ENCODE measurements at regions not wholly inside any gene's neighbourhood (a gene's known extent, or its start where the extent isn't known, plus 50 kb on each side); places are given as distances from the start of the nearest gene placed in this dataset.

DNA sequence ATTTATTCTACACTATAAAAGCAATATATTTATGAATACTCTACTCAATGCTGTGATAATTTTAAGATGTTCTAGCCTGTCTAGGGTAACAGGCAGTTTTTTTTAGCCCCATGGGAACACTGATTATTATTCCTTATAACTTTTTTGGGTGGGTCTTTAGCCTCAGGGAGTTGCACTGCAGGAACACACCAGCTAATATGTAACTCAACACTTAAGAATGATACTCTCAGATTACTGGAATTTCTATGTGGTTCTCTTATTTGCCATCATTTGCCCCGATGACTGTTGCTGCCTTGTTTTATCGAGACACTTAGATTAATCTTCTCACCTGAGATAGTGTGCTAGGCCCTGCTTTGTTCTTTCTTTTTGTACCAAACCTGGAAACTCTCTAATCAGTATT, 396.9 kb upstream of the SLITRK1 start:
- TF ChIP-seq, protein P1, sequence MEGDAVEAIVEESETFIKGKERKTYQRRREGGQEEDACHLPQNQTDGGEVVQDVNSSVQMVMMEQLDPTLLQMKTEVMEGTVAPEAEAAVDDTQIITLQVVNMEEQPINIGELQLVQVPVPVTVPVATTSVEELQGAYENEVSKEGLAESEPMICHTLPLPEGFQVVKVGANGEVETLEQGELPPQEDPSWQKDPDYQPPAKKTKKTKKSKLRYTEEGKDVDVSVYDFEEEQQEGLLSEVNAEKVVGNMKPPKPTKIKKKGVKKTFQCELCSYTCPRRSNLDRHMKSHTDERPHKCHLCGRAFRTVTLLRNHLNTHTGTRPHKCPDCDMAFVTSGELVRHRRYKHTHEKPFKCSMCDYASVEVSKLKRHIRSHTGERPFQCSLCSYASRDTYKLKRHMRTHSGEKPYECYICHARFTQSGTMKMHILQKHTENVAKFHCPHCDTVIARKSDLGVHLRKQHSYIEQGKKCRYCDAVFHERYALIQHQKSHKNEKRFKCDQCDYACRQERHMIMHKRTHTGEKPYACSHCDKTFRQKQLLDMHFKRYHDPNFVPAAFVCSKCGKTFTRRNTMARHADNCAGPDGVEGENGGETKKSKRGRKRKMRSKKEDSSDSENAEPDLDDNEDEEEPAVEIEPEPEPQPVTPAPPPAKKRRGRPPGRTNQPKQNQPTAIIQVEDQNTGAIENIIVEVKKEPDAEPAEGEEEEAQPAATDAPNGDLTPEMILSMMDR (IDR thresholded peaks at IDR 0.05; ENCODE audit: poor library complexity), result no peak
- TF ChIP-seq EZH2 (IDR thresholded peaks at IDR 0.05; ENCODE audit: borderline replicate concordance), result no peak
- no peak for TF ChIP-seq EZH2phosphoT487 (IDR thresholded peaks at IDR 0.05; ENCODE audit: low read depth, severe bottlenecking, unreplicated experiment)
